H1 (cell line): ENCODE measurements at regions not wholly inside any gene's neighbourhood (a gene's known extent, or its start where the extent isn't known, plus 50 kb on each side); places are given as distances from the start of the nearest gene placed in this dataset.

Source experiments
- TF ChIP-seq, protein P1 (sequence below): fragments of 300-600 bp; sonication (generic); IDR thresholded peaks from 2 replicates; pipeline ENCODE4 v1.7.1; 2012; ENCODE audit warnings: low read length, moderate library complexity, mild to moderate bottlenecking, inconsistent platforms; ENCODE audit not compliant: insufficient replicate concordance
- TF ChIP-seq, protein P2 (sequence below), 3 experiments: IDR thresholded peaks; 1 replicate in 2 of 3; 2 replicates in 1 of 3; pipeline versions ENCODE4 v1.5.1 to v1.6.1; 2011; ENCODE audit warnings: low read length in 3 of 3, mild to moderate bottlenecking in 3 of 3, inconsistent platforms in 2 of 3, low read depth in 1 of 3, moderate library complexity in 1 of 3; ENCODE audit not compliant: insufficient read depth in 1 of 3; ENCODE audit errors: control extremely low read depth in 1 of 3

DNA sequence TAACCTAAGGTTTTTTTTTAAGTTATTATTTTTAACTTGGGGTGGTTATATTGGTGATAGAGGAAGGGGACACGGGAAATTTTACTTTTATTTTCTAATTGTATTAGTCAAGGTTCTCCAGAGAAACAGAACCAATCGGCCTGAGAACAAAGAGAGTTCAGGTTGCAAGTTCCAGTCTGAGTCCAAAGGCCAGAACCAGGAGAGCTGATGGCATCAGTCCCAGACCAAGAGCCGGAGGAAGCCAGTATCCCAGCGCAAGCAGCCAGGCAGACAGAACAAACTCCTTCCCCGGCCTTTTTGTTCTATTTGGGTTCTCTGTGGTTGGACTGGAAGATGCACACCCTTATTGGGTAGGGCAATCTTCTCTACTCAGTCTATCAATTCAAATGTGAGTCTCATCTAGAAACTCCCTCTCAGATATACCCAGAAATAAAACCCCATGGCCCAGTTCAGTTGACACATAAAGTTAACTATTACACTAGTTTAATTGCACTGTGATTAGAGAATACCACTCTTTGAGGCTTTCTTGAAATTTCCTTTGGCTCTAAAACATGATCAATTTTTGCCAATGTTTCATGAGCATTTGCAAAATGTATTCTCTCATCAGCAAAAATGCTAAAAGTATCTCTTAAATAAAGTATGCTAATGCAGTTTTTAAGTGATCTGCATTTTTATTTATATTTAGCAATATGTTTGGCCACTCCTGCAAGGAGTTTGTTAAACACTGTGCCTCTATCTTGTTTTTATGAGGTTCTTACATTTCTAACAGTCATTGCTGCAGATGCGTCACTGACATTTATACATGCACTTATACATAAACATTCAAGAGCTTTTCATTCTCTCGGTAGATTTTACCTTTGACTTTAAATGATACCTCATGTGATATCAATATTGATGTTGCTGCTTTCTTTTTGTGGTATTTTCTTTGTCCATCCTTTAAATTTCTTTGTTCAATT lies 103.2 kb upstream of the SSTR4 start (continued):
- TF ChIP-seq, protein P1, sequence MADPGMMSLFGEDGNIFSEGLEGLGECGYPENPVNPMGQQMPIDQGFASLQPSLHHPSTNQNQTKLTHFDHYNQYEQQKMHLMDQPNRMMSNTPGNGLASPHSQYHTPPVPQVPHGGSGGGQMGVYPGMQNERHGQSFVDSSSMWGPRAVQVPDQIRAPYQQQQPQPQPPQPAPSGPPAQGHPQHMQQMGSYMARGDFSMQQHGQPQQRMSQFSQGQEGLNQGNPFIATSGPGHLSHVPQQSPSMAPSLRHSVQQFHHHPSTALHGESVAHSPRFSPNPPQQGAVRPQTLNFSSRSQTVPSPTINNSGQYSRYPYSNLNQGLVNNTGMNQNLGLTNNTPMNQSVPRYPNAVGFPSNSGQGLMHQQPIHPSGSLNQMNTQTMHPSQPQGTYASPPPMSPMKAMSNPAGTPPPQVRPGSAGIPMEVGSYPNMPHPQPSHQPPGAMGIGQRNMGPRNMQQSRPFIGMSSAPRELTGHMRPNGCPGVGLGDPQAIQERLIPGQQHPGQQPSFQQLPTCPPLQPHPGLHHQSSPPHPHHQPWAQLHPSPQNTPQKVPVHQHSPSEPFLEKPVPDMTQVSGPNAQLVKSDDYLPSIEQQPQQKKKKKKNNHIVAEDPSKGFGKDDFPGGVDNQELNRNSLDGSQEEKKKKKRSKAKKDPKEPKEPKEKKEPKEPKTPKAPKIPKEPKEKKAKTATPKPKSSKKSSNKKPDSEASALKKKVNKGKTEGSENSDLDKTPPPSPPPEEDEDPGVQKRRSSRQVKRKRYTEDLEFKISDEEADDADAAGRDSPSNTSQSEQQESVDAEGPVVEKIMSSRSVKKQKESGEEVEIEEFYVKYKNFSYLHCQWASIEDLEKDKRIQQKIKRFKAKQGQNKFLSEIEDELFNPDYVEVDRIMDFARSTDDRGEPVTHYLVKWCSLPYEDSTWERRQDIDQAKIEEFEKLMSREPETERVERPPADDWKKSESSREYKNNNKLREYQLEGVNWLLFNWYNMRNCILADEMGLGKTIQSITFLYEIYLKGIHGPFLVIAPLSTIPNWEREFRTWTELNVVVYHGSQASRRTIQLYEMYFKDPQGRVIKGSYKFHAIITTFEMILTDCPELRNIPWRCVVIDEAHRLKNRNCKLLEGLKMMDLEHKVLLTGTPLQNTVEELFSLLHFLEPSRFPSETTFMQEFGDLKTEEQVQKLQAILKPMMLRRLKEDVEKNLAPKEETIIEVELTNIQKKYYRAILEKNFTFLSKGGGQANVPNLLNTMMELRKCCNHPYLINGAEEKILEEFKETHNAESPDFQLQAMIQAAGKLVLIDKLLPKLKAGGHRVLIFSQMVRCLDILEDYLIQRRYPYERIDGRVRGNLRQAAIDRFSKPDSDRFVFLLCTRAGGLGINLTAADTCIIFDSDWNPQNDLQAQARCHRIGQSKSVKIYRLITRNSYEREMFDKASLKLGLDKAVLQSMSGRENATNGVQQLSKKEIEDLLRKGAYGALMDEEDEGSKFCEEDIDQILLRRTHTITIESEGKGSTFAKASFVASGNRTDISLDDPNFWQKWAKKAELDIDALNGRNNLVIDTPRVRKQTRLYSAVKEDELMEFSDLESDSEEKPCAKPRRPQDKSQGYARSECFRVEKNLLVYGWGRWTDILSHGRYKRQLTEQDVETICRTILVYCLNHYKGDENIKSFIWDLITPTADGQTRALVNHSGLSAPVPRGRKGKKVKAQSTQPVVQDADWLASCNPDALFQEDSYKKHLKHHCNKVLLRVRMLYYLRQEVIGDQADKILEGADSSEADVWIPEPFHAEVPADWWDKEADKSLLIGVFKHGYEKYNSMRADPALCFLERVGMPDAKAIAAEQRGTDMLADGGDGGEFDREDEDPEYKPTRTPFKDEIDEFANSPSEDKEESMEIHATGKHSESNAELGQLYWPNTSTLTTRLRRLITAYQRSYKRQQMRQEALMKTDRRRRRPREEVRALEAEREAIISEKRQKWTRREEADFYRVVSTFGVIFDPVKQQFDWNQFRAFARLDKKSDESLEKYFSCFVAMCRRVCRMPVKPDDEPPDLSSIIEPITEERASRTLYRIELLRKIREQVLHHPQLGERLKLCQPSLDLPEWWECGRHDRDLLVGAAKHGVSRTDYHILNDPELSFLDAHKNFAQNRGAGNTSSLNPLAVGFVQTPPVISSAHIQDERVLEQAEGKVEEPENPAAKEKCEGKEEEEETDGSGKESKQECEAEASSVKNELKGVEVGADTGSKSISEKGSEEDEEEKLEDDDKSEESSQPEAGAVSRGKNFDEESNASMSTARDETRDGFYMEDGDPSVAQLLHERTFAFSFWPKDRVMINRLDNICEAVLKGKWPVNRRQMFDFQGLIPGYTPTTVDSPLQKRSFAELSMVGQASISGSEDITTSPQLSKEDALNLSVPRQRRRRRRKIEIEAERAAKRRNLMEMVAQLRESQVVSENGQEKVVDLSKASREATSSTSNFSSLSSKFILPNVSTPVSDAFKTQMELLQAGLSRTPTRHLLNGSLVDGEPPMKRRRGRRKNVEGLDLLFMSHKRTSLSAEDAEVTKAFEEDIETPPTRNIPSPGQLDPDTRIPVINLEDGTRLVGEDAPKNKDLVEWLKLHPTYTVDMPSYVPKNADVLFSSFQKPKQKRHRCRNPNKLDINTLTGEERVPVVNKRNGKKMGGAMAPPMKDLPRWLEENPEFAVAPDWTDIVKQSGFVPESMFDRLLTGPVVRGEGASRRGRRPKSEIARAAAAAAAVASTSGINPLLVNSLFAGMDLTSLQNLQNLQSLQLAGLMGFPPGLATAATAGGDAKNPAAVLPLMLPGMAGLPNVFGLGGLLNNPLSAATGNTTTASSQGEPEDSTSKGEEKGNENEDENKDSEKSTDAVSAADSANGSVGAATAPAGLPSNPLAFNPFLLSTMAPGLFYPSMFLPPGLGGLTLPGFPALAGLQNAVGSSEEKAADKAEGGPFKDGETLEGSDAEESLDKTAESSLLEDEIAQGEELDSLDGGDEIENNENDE, result no peak
- TF ChIP-seq, protein P2, sequence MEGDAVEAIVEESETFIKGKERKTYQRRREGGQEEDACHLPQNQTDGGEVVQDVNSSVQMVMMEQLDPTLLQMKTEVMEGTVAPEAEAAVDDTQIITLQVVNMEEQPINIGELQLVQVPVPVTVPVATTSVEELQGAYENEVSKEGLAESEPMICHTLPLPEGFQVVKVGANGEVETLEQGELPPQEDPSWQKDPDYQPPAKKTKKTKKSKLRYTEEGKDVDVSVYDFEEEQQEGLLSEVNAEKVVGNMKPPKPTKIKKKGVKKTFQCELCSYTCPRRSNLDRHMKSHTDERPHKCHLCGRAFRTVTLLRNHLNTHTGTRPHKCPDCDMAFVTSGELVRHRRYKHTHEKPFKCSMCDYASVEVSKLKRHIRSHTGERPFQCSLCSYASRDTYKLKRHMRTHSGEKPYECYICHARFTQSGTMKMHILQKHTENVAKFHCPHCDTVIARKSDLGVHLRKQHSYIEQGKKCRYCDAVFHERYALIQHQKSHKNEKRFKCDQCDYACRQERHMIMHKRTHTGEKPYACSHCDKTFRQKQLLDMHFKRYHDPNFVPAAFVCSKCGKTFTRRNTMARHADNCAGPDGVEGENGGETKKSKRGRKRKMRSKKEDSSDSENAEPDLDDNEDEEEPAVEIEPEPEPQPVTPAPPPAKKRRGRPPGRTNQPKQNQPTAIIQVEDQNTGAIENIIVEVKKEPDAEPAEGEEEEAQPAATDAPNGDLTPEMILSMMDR (IDR thresholded peaks at IDR 0.05; ENCODE audit: control extremely low read depth in 1 of 3, insufficient read depth in 1 of 3, low read depth in 1 of 3, low read length in 3 of 3), result no peak
